Caco-2 (cell line): ENCODE measurements at regions not wholly inside any gene's neighbourhood (a gene's known extent, or its start where the extent isn't known, plus 50 kb on each side); places are given as distances from the start of the nearest gene placed in this dataset.
"Not testable (repeated sequence)": the region's sequence is repeated elsewhere in the genome, so short reads cannot be mapped to it uniquely, and the experiment has no call there.

Source experiments
- BruUV-seq: library from RNA; stranded (reverse); fragments of 400-500 nt; replicated peaks from 2 replicates; lab custom pipeline; 2021; lab: Mats Ljungman, UMichigan
- CTCF ChIA-PET: fragments of 300-600 bp; sonication (Branson Sonifier 250); formaldehyde crosslinking; loops from one replicate; lab custom pipeline; 2022; ENCODE audit warnings: antibody characterized with exemption; lab: Charles Lee
- POLR2A ChIA-PET: fragments of 300-600 bp; sonication (Branson Sonifier 250); formaldehyde crosslinking; loops from one replicate; lab custom pipeline; 2022; ENCODE audit warnings: antibody characterized with exemption; lab: Charles Lee
- DNase-seq, 2 experiments: peaks; one replicate each; pipeline versions ENCODE4 v3.0.0 to v3.0.0-alpha.2; 2020 to 2022
- H3K27me3 ChIP-seq: replicated peaks from 2 replicates; pipeline ENCODE4 v1.6.0; 2011; ENCODE audit warnings: low read length; ENCODE audit not compliant: control insufficient read depth, insufficient read depth
- H3K36me3 ChIP-seq: 2 replicates; pipeline ENCODE4 v1.5.1; 2011; ENCODE audit warnings: low read length; ENCODE audit not compliant: control insufficient read depth, insufficient read depth
- H3K4me1 ChIP-seq: fragments of 250-450 bp; sonication (Bioruptor Pico); 2 replicates; pipeline ENCODE4 v1.5.1; 2020; ENCODE audit warnings: mild to moderate bottlenecking
- H3K4me3 ChIP-seq: 2 replicates; pipeline ENCODE4 v1.5.1; 2011; ENCODE audit warnings: low read depth, mild to moderate bottlenecking, control low read depth, low read length
- H3K9me3 ChIP-seq: fragments of 250-450 bp; sonication (Bioruptor Pico); 2 replicates; pipeline ENCODE4 v1.5.1; 2020; ENCODE audit warnings: mild to moderate bottlenecking, moderate library complexity
- H3K27ac Mint-ChIP-seq: one replicate; pipeline ENCODE4 v1.8.0; 2022; ENCODE audit warnings: mixed read lengths; ENCODE audit not compliant: unreplicated experiment
- H3K27me3 Mint-ChIP-seq: one replicate; pipeline ENCODE4 v1.8.0; 2022; ENCODE audit warnings: mixed read lengths; ENCODE audit not compliant: insufficient read depth, unreplicated experiment
- H3K36me3 Mint-ChIP-seq: one replicate; pipeline ENCODE4 v1.8.0; 2022; ENCODE audit warnings: mild to moderate bottlenecking, mixed read lengths; ENCODE audit not compliant: insufficient read depth, unreplicated experiment
- H3K4me1 Mint-ChIP-seq: one replicate; pipeline ENCODE4 v1.8.0; 2022; ENCODE audit warnings: low read depth, mixed read lengths; ENCODE audit not compliant: unreplicated experiment
- H3K4me3 Mint-ChIP-seq: one replicate; pipeline ENCODE4 v1.8.0; 2022; ENCODE audit warnings: mild to moderate bottlenecking, moderate library complexity, mixed read lengths; ENCODE audit not compliant: unreplicated experiment
- H3K9me3 Mint-ChIP-seq: one replicate; pipeline ENCODE4 v1.8.0; 2022; ENCODE audit warnings: mixed read lengths; ENCODE audit not compliant: unreplicated experiment
- CTCF ChIP-seq, 2 experiments: fragments of 200-600 bp in 1 of 2; IDR thresholded peaks; 1 replicate in 1 of 2; 2 replicates in 1 of 2; pipeline versions ENCODE4 v1.5.1 to v1.8.0; 2011 to 2022; ENCODE audit warnings: antibody characterized with exemption in 1 of 2, control low read depth in 1 of 2, inconsistent platforms in 1 of 2, low read depth in 1 of 2, low read length in 1 of 2, mild to moderate bottlenecking in 1 of 2, moderate library complexity in 1 of 2; ENCODE audit not compliant: insufficient read depth in 1 of 2, severe bottlenecking in 1 of 2, unreplicated experiment in 1 of 2
- intact Hi-C: fragments of 100-400 bp; cut with micrococcal nuclease; formaldehyde crosslinking; loops from one replicate; pipeline ENCODE4 v1.10.0; 2022; ENCODE audit not compliant: unreplicated experiment

DNA sequence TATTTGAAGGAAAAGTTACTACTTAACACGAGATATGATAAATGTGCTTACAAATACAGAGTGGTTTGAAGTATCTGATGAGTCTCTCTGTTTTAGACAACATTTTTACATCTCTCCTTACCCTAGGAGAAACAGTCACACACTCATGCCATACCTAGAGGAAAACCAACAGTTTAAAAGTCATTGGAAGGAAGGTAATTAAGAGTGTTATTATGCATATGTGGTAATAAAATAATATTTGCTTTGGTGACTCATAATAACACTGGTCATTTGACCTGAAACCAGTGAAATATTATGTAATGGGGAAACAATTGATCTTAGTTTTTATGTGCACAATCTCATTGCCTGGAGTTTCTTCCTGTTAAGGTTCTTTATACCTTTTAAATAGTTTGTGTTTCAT lies 136.9 kb upstream of the SOX21 start:
- Histone ChIP-seq H3K27me3 (no peaks in the 10 kb centered on the region), H3K4me3 (no peak overlapping the region), H3K4me1 (peaks cover 3% of the 10 kb centered on the region; the same call in 1 of the 2 replicates), H3K9me3 (no peaks in the 10 kb centered on the region), H3K36me3 (no peaks in the 10 kb centered on the region)
- POLR2A ChIA-PET, result no interaction called here
- no peaks in the 10 kb centered on the region for H3K4me1 Mint-ChIP-seq
- H3K36me3 Mint-ChIP-seq, result no peaks in the 10 kb centered on the region
- H3K27me3 Mint-ChIP-seq, result peaks cover 6% of the 10 kb centered on the region
- H3K27ac Mint-ChIP-seq, result no peak overlapping the region
- TF ChIP-seq CTCF (IDR thresholded peaks at IDR 0.05; ENCODE audit: insufficient read depth in 1 of 2, low read depth in 1 of 2, low read length in 1 of 2, severe bottlenecking in 1 of 2, unreplicated experiment in 1 of 2), result no peak
- CTCF ChIA-PET, result no interaction called here
- no TSS peak for BruUV-seq
- intact Hi-C loops, result no loop called here
- H3K4me3 Mint-ChIP-seq, result no peak overlapping the region
- H3K9me3 Mint-ChIP-seq, result peaks cover 8% of the 10 kb centered on the region
- DNase-seq, result no peak

DNA sequence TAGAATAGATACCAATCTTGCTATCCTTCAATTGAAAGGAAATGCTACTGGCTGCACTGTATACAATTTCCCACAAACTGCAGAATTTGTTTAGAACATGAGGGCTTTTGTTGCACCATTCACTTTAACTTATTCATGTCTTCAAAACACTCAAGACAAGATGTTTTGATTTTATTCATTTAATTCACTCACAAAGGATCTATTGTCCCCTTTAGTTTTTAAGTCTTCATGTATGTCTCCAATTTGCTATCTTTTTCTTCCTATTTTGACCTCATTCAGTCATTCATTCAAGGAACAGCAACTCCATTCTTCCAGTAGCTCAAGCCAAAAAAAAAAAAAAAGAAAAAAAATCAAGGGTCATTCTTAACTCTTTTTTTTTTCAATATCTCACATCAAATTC lies 130.6 kb upstream of the SOX21 start:
- ChIA-PET CTCF (interaction anchor here (0.7 kb wide), 1 partner anchor 268 kb away, joined by 9 read pairs; no protein-coding TSS in a partner anchor), POLR2A (no interaction called here)
- H3K4me1 Mint-ChIP-seq, result no peaks in the 10 kb centered on the region
- H3K9me3 Mint-ChIP-seq, result no peaks in the 10 kb centered on the region
- H3K36me3 ChIP-seq, result no peaks in the 10 kb centered on the region
- no peaks in the 10 kb centered on the region for H3K27me3 ChIP-seq
- DNase-seq, result no peak
- peaks cover 15% of the 10 kb centered on the region for H3K27me3 Mint-ChIP-seq
- no TSS peak for BruUV-seq
- H3K4me1 ChIP-seq, result no peaks in the 10 kb centered on the region
- H3K4me3 Mint-ChIP-seq, result no peak overlapping the region
- TF ChIP-seq CTCF (IDR thresholded peaks at IDR 0.05; ENCODE audit: insufficient read depth in 1 of 2, low read depth in 1 of 2, low read length in 1 of 2, severe bottlenecking in 1 of 2, unreplicated experiment in 1 of 2), result no peak
- no peak overlapping the region for H3K27ac Mint-ChIP-seq
- no peaks in the 10 kb centered on the region for H3K36me3 Mint-ChIP-seq
- H3K4me3 ChIP-seq, result no peak overlapping the region
- H3K9me3 ChIP-seq, result no peaks in the 10 kb centered on the region
- intact Hi-C loops, result no loop called here

DNA sequence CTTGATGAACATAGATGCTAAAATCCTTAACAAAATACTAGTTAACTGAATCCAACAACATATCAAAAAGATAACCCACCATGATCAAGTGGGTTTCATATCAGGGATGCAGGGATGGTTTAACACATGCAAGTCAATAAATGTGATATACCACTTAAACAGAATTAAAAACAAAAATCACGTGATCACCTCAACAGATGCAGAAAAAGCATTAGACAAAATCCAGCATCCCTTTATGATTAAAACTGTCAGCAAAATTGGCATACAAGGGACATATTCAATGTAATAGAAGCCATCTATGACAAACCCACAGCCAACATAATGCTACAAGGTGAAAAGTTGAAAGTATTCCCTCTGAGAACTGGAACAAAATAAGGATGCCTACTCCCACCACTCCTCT lies 124.7 kb upstream of the SOX21 start:
- H3K4me1 ChIP-seq, CTCF ChIA-PET, H3K4me3 ChIP-seq, H3K4me3 Mint-ChIP-seq, H3K36me3 ChIP-seq, H3K27ac Mint-ChIP-seq, POLR2A ChIA-PET, BruUV-seq, intact Hi-C loops, H3K27me3 ChIP-seq, H3K9me3 Mint-ChIP-seq, H3K36me3 Mint-ChIP-seq, H3K9me3 ChIP-seq, DNase-seq, H3K4me1 Mint-ChIP-seq: not testable (repeated sequence)
- peaks cover 20% of the 10 kb centered on the region for H3K27me3 Mint-ChIP-seq
